Mucosa of descending colon (tissue), 3 donors: ENCODE measurements at regions not wholly inside any gene's neighbourhood (a gene's known extent, or its start where the extent isn't known, plus 50 kb on each side); places are given as distances from the start of the nearest gene placed in this dataset.

Experiments
- ATAC-seq: fragments of 200-7000 bp; cut with Tn5 transposase; one replicate; pipeline ENCODE4 v1.9.1; 2020; ENCODE audit warnings: mild to moderate bottlenecking, moderate library complexity
- DNase-seq, 3 donors: peaks; one replicate each; pipeline ENCODE4 v3.0.0-alpha.2; 2020
- H3K36me3 ChIP-seq: fragments of 200-600 bp; one replicate; pipeline ENCODE4 v1.8.0; 2021; ENCODE audit warnings: low read depth, mild to moderate bottlenecking
- H3K4me1 ChIP-seq: fragments of 200-600 bp; one replicate; pipeline ENCODE4 v1.8.0; 2021; ENCODE audit warnings: low read depth, mild to moderate bottlenecking
- H3K4me3 ChIP-seq: fragments of 200-600 bp; one replicate; pipeline ENCODE4 v1.8.0; 2021; ENCODE audit warnings: mild to moderate bottlenecking
- H3K9me3 ChIP-seq: fragments of 200-600 bp; one replicate; pipeline ENCODE4 v1.8.0; 2021; ENCODE audit warnings: mild to moderate bottlenecking
- CTCF ChIP-seq: fragments of 200-600 bp; IDR thresholded peaks from one replicate; pipeline ENCODE4 v1.8.0; 2022; ENCODE audit warnings: antibody characterized with exemption, mild to moderate bottlenecking
- intact Hi-C, 2 donors: fragments of 100-400 bp; cut with DNase I in 1 of 2; cut with micrococcal nuclease in 1 of 2; formaldehyde crosslinking; loops; one replicate each; pipeline versions ENCODE4 v1.11.0 to v1.11.1; 2022; cut with DNase I, micrococcal nuclease
- donor health status: DM: no; HTN: no; CAD: no; lungs with moderate emphysema.
- donor health status: DM: no; HTN: no; CAD: no.
- donor health status: DM: no; HTN: yes; CAD: no.

- intact Hi-C loops: no loop called here
Measured at GRCh38 chr5:85441853-85442252, 1057.2 kb upstream of the EDIL3 start.

GRCh38 chr5:85452322-85453025 is 1067.8 kb upstream of the EDIL3 start:
- intact Hi-C loops: no loop called here

More at GRCh38 chr5:85441853-85442252, 1057.2 kb upstream of the EDIL3 start:
- Histone ChIP-seq H3K4me1 (no peaks in the 10 kb centered on the region), H3K9me3 (no peaks in the 10 kb centered on the region), H3K36me3 (no peaks in the 10 kb centered on the region), H3K4me3 (no peak overlapping the region)
- DNase-seq: no peak
- no peak for TF ChIP-seq CTCF
- ATAC-seq: no peak

GRCh38 chr5:85453026-85453349 is 1068.3 kb upstream of the EDIL3 start:
- no peak for DNase-seq
- no peak for TF ChIP-seq CTCF
- H3K36me3 ChIP-seq: no peaks in the 10 kb centered on the region
- intact Hi-C loops: no loop called here
- H3K4me3 ChIP-seq: no peak overlapping the region
- no peak for ATAC-seq
- H3K9me3 ChIP-seq: no peaks in the 10 kb centered on the region
- H3K4me1 ChIP-seq: no peaks in the 10 kb centered on the region

More at GRCh38 chr5:85452322-85453025, 1067.8 kb upstream of the EDIL3 start:
- TF ChIP-seq CTCF: no peak
- no peak for DNase-seq
- no peaks in the 10 kb centered on the region for H3K4me1 ChIP-seq
- H3K9me3 ChIP-seq: no peaks in the 10 kb centered on the region
- H3K36me3 ChIP-seq: no peaks in the 10 kb centered on the region
- H3K4me3 ChIP-seq: no peak overlapping the region
- no peak for ATAC-seq

GRCh38 chr5:85458319-85458718 is 1073.6 kb upstream of the EDIL3 start:
- no peak for DNase-seq
- intact Hi-C loops: no loop called here
- Histone ChIP-seq H3K4me3 (no peak overlapping the region), H3K4me1 (no peaks in the 10 kb centered on the region), H3K9me3 (no peaks in the 10 kb centered on the region), H3K36me3 (no peaks in the 10 kb centered on the region)
- ATAC-seq: no peak
- TF ChIP-seq CTCF: no peak

- H3K9me3 ChIP-seq: no peaks in the 10 kb centered on the region
- no peaks in the 10 kb centered on the region for H3K36me3 ChIP-seq
- H3K4me1 ChIP-seq: no peaks in the 10 kb centered on the region
- H3K4me3 ChIP-seq: no peak overlapping the region
- DNase-seq (no peak), ATAC-seq (no peak)
- no peak for TF ChIP-seq CTCF
- intact Hi-C loops: no loop called here
Measured at GRCh38 chr5:85462957-85463356, 1078.3 kb upstream of the EDIL3 start.

- TF ChIP-seq CTCF: no peak
- no peaks in the 10 kb centered on the region for H3K36me3 ChIP-seq
- intact Hi-C loops: no loop called here
Measured at GRCh38 chr5:85466423-85466822, 1081.7 kb upstream of the EDIL3 start.

More at GRCh38 chr5:85466423-85466822, 1081.7 kb upstream of the EDIL3 start:
- ATAC-seq (no peak), DNase-seq (no peak)
- Histone ChIP-seq H3K4me3 (no peak overlapping the region), H3K9me3 (no peaks in the 10 kb centered on the region), H3K4me1 (no peaks in the 10 kb centered on the region)
